Left kidney (tissue), 1 donor: ENCODE measurements at regions not wholly inside any gene's neighbourhood (a gene's known extent, or its start where the extent isn't known, plus 50 kb on each side); places are given as distances from the start of the nearest gene placed in this dataset.
"Not testable (repeated sequence)": the region's sequence is repeated elsewhere in the genome, so short reads cannot be mapped to it uniquely, and the experiment has no call there.

ENCODE experiments used
- DNase-seq: peaks from one replicate; pipeline ENCODE4 v3.0.0-alpha.2; 2013

GRCh38 chr14:34093883-34094282 lies 143.0 kb upstream of the EGLN3 start:
- DNase-seq: no peak

GRCh38 chr14:34090451-34090850 lies 139.6 kb upstream of the EGLN3 start:
- no peak for DNase-seq

GRCh38 chr14:34088914-34089313 lies 138.0 kb upstream of the EGLN3 start:
- DNase-seq: no peak

GRCh38 chr14:34087571-34087970 lies 136.7 kb upstream of the EGLN3 start:
- DNase-seq: no peak

DNA sequence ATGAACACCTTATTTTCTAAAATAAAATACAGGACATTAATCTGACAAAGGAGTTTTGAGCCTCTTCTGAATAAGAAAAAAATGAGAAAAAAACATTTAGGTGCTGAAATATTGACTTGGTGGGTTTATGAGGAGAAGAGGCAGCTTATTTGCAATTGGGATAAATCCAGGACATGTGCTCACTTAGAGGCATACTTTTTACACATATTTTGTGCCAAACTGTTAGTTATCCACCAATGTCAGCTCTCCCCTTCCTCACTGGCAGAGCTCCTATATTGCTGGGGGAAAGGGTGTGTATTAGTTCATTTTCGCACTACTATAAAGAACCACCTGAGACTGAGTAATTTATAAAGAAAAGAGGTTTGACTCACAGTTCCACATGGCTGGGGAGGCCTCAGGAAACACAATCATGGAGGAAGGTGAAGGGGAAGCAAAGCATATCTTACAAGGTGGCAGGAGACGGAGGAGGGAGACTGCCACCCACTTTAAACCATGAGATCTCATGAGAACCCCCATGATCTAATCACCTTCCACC lies 135.4 kb upstream of the EGLN3 start:
- no peak for DNase-seq

GRCh38 chr14:34085695-34086094 lies 134.8 kb upstream of the EGLN3 start:
- no peak for DNase-seq

GRCh38 chr14:34081576-34082136 lies 130.8 kb upstream of the EGLN3 start:
- no peak for DNase-seq

DNA sequence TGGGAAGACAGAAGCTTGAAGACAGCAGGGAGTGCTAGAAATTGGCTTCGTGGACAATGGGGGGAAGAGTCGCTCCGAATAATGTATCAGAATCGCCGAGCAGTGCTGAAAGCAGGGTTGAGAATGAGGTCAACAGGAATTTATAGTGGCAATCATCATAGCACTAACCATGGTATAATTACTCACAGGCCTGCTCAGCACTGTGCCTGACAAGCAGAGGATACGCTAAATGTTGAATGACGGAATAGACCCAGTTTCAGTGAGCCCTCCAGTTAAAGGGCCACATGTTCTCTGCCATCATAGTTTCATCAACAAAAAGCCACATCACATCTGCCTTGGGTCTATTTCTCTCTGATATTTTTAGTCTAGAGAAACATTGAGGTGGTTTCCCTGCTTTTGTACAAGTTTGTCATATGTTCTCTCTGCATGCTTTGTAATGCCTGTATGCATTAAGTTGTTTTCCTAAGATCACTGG lies 130.3 kb upstream of the EGLN3 start:
- DNase-seq: no peak

DNA sequence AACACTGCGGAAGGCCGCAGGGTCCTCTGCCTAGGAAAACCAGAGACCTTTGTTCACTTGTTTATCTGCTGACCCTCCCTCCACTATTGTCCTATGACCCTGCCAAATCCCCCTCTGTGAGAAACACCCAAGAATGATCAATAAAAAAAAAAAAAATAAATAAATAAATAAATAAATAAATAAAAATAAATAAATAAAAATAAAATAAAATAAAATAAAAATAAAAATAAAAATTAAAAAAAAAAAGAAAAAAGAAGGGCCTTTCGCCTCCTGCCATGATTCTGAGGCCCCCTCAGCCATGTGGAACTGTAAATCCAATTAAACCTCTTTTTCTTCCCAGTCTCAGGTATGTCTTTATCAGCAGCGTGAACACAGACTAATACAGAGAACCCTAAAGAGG lies 128.8 kb upstream of the EGLN3 start:
- not testable (repeated sequence) for DNase-seq

DNA sequence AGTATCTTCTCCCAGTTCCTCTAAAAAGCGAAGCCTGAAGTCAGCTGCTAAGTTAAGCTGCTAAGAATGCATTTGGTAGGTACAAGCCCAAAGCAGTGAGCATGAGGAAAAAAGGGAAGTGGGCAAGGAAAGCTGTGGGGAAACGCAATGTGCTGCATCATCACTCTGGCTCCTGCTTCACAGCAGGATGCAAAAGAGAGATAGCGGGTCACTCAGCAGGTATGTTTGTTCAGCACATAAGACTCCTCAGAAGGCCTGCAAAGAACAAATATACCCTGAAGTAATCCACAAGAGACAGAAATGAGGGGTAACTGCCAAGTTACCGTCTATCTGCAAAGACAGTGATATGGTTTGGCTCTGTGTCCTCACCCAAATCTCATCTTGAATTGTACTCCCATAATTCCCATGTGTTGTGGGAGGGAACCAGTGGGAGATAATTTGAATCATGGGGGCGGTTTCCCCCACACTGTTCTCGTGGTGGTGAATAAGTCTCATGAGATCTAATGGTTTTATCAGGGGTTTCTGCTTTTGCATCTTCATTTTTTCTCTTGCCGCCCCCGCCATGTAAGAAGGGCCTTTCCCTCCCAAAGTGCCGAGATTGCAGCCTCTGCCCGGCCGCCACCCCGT lies 127.4 kb upstream of the EGLN3 start:
- no peak for DNase-seq

- no peak for DNase-seq
Observed at GRCh38 chr14:34075826-34076225, 125.0 kb upstream of the EGLN3 start.

DNA sequence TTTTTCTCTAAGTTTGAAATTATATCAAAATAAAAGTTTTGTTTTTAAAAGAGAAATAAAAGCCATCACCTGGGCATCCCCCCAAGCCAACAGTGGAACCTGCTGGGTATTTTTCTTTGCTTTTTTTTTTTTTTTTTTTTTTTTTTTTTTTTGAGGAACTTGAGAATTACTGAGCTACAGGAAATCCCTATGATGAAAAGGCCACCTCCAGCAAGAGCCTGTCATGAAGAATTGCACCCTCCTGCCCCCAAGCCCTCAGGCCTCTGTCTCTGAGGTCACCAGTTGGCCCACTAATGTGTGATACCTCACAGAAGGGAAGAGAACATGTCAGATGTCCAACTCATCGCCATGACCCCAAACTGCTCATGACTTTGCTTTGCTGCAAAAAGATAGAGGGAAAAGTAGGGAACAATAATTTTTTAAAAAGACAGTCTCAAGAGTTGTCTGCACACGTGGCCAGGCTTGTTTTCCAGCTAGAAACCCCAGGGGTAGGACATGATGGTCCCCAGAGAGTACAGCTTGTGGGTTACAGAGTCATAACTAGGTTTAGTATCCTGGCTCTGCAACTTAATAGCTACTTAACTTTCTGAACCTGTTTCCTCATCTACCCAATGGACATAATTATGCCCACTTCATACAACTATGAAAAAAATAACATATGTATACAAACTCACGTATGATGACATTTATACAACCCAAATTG lies 124.3 kb upstream of the EGLN3 start:
- DNase-seq: no peak

DNA sequence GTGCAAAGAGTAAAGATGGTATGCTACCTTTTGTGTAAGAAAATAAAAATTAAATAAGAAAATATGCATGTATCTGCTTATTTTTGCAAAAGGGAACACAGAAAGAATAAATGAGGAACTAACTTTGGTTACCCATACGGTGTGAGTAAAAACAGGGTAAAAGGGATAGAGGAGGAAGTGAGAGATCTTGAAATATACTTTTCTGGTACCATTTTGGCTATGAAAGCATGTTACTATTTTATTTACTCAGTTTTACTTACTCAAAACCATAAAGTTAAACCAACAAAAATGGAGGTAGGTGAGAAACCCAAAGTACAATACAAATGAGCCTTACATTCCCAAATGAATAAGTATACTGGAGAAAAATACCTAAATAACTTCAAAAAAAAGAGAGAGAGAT lies 122.0 kb upstream of the EGLN3 start:
- no peak for DNase-seq

- no peak for DNase-seq
Observed at GRCh38 chr14:34072401-34072800, 121.5 kb upstream of the EGLN3 start.

DNA sequence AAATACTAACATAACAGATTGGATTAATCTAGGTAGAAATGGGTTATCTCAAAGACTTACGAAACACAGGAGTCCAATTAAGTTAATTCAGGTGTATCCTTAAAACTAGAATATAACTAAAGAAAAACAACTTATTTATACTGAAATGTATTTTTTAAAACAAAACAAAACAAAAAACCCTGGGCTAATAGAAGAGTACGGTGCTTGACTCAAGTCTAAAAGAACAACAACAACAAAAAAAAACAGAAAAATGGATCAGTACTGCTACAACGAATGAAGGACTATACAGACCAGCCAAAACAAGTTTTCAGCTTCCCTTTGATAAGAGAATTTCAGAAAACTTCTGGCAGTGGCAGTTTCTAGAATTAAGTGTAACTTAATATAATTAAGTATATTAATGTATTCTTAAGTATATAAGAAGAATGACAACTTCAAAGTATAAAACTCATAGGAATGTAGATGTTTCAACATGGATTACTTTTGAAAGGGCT lies 120.1 kb upstream of the EGLN3 start:
- DNase-seq: no peak

DNA sequence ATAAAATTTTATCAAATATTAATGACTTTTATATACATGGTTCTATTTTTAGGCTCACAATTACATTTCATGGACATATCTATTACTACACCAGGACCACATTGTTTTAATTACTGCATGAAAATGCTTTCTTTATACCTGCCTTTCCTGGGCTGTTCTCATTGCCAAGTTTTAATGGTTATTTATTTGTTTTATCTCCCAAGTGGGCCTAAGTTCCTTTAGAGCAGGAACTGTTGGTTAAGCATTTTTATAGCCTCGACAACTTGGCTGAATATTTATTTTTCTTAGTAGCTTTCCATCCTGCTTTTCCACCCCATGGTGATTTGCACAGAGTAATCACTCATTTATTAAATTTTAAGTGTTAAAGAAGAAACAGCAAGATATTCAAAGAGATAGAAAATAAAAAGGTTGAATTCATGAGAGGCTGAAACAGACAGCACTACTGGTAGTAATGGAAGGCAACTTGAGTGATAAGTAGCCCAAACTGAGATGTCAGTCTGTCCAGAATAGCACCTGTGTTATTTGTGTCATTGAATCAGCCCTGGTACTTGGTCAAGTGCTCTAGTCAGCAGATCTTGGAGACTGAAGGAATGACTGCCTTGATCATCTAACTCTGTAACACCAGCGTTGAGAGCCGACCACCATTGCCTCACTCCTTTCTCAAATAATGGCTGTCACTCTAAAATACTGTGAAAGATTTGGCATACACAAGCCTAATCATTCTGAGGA lies 119.1 kb upstream of the EGLN3 start:
- DNase-seq: no peak

DNA sequence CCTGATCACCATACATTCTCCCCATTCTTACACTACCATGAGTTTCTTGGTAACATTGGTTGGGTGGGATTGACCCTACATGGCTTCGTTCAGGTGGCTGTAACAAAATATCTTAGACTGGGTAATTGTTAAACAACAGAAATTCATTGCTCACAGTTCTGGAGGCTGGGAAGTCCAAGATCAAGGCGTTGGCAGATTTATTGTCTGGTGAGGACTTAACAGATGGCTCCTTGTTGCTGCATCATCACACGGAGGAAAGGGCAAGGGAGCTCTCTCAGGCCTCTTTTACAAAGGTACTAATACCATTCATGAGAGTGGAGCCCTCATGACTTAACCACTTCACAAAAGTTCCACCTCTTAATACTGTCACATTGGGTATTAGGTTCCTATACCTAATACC lies 116.7 kb upstream of the EGLN3 start:
- no peak for DNase-seq

DNA sequence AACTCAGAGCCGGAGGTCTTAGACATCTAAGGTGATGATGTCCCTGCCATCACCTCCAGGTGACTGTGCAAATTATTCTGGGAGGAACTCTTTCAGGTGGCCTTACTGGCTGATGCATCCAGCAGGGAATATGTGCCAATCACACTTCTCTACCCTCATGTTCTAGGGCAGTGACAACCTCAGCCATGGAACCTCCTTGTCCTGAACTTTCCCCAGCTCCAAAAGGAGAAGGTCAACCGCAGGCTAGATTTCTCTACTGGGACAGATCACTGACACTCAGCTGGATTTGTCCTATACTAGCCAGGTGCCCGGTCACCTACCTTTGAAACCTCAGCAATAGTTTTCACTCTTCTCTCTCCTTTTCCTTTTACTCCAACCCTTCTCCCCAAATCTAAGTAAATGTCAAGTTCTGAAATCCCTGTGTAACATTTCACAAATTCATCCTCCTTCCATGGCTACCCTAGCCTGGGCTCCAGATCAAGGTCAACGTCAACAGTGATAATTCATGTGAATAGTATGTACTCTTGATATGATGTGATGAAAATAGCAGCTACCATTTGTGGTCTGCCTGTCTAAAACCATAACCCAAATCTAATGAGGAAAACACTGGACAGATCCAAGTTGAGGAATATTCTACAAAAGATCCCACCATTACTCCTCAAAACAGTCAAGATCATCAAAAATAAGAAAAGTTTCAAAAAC lies 115.0 kb upstream of the EGLN3 start:
- DNase-seq: no peak

GRCh38 chr14:34065236-34065635 lies 114.4 kb upstream of the EGLN3 start:
- DNase-seq: no peak

- DNase-seq: no peak
Observed at GRCh38 chr14:34064349-34064748, 113.5 kb upstream of the EGLN3 start.

- DNase-seq: no peak
Observed at GRCh38 chr14:34063470-34064164, 112.7 kb upstream of the EGLN3 start.
